Left colon (tissue), 2 donors: ENCODE measurements at regions not wholly inside any gene's neighbourhood (a gene's known extent, or its start where the extent isn't known, plus 50 kb on each side); places are given as distances from the start of the nearest gene placed in this dataset.
"Not testable (repeated sequence)": the region's sequence is repeated elsewhere in the genome, so short reads cannot be mapped to it uniquely, and the experiment has no call there.

Source experiments
- ATAC-seq: fragments of 200-7000 bp; cut with Tn5 transposase; one replicate; pipeline ENCODE4 v1.9.1; 2020; ENCODE audit warnings: mild to moderate bottlenecking, moderate library complexity
- DNase-seq, 2 donors: peaks; one replicate each; pipeline ENCODE4 v3.0.0-alpha.2; 2020
- intact Hi-C, 2 donors: fragments of 100-400 bp; cut with DNase I in 1 of 2; cut with micrococcal nuclease in 1 of 2; formaldehyde crosslinking; loops; one replicate each; pipeline versions ENCODE4 v1.11.2 to v1.14.0; 2022; cut with DNase I, micrococcal nuclease
- donor health status: DM: no; HTN: no; CAD: no.
- donor health status: DM: yes; HTN: yes; CAD: no.

DNA sequence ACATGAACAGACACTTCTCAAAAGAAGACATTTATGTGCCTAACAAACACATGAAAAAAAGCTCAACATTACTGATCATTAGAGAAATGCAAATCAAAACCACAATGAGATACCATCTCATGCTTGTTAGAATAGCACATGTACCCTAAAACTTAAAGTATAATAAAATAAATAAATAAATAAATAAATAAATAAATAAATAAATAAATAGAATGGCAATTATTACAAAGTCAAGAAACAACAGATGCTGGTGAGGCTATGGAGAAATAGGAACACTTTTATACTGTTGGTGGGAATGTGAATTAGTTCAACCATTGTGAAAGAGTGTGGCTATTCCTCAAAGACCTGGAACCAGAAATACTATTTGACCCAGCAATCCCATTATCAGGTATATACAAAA is 970.6 kb downstream of the NR2F1-AS1 start:
- ATAC-seq, intact Hi-C loops, DNase-seq: not testable (repeated sequence)

DNA sequence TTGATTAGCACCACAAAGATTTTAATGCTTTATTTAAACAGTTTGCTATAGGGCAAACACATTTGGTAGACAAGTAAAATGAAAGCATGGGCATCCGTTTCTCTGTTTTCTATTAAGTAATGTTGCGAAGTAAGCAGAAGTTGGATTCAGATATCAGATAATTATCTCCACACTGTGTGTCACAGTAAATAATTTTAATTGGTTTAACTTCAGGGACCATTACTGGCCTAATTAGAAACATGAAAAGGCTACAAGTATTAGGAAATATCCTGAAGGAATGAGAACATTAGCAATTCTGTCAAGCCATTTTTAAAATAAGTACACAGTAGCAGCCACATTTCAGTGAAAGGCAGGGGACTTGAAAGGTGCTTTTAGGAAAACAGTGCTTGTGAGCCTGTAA is 975.4 kb downstream of the NR2F1-AS1 start:
- no peak for DNase-seq
- intact Hi-C loops: no loop called here
- no peak for ATAC-seq

DNA sequence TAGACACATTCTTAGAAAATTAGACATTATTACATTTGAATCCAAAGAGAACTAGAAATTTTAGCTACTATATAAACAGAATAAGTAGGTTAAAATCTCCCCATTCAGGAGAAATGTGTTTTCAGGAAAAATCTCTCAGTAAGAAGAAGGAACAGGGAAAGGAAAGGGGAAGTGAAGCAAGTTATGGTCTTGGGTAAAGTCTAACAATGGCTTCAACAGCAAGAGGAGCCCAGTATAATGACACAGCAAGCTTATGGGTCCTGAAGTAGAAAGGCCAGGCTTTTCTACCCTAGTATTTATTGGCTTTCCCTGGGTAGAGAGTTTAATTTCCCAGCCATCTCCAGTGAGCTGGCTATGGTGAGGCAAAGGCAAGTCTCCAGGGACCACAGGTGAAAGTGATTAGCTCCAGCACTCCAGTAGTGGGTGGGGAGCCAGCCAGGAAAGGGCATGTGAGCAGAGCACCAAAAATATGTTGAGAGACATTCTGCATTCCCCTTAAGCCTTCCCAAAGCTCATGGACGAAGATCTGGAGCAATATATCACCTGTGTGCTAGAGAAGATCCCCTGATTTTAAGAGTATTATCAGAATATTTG is 981.7 kb downstream of the NR2F1-AS1 start:
- intact Hi-C loops: no loop called here
- DNase-seq (no peak), ATAC-seq (no peak)

DNA sequence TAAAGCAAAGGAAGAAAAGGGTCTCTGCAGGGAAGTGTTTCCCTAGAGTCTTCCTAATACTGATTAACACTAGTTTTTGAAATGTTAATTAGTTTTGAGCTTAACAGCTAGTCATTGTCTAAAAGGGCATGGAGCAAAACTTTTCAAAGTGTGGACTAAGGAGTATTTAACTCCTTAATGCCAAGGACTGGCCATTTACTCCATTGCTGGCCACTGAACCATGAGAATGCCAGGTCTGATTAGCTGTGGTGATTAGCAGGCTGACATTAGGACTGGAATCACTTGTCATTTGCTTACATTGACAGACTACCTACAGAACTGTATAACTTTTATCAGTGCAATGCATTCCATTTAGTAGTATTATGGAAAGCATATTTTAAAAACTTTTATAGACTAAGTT is 987.0 kb downstream of the NR2F1-AS1 start:
- DNase-seq (no peak), ATAC-seq (no peak)
- intact Hi-C loops: no loop called here

DNA sequence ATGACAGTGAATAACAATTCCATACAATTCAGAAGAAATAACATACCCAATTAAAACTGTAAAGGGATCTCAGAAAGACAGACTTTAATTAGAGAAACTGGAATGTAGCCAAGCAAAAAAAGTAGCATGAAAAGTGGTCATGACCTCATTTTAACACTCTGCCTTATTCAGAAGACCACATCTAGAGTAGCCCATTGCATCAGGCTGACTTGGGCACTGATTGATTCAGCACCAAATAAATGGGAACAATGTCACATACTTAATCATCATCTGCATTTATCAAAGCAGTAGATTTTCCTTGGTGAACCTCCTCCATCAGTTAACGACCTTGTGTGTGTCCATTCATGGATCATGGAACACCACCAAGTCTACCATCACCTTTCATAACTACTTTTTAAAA is 992.1 kb downstream of the NR2F1-AS1 start:
- no peak for ATAC-seq
- no peak for DNase-seq
- intact Hi-C loops: no loop called here

DNA sequence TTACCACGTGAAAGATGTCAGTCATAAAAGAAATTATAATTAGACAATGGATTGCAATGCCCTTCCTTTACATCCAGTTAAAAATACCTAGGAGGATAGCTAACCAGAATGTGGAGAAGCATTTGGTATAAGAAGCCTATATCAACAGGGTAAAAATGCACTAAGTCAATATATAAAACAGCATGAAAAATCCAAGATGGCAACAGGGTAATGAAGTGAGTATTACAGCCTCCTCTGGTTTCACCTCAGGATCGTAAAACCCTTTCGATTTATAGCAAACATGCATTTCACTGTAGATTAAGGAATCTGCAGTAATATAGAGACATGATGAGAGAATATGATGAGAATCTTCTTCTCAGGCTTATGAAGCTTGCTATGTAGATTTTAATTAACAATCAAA is 999.3 kb downstream of the NR2F1-AS1 start:
- ATAC-seq (no peak), DNase-seq (no peak)
- intact Hi-C loops: no loop called here

DNA sequence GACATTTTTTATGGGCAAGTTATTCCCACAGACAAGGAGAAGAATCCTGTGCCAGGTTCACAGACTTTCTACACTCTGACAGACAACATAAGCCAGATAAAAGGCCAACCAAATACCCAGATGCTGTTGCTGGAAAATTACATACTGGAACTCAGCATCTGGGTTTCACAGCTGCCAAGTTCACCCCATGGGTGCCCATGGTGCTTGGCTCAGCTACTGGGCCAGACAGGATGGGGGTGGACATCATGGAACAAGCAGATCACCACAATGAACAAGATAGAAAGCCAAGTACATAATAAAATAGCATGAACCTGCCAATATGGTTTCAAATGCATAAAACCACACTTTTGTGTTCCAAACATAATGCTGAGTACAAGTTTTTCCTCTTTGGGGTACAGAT is 999.8 kb downstream of the NR2F1-AS1 start:
- ATAC-seq (no peak), DNase-seq (no peak)
- intact Hi-C loops: no loop called here

DNA sequence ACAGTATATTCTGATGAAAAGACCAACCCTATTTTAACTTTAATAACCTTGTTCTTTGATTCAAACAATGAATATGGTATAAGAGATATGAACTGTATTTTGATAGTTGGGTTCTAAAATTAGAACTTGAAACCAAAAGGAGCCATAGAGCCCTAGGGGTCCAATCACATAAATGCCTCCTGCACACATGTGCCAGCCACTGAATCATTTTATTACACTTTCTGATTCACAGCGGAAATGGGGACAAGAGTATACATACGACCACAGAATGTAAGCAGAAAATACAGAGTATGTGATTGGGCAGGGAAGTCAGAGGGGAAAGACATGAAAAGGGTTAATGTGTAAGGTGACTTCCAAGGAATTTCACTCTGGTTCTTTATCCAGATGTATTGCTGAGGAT is 1000.2 kb downstream of the NR2F1-AS1 start:
- intact Hi-C loops: no loop called here

DNA sequence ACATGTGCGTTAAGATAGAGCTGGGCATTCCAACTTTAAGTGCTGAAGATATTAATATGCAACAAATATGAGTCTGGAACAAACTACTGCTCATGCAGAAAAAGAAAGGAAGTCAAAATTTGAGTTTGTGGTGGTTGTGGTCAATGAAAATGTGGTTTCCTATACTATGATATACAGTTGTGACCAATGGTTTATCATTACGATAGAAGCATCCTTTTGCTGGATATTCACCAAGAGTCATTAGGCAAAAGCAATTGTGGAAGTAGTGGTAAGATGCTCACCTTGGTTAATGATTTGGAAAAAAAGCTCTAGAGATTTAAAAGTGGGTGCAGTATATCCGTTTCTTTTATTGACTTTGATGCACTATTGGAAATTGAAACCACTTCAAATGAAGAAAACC is 1007.0 kb downstream of the NR2F1-AS1 start:
- intact Hi-C loops: no loop called here

More for the DNA sequence above, 1000.2 kb downstream of the NR2F1-AS1 start:
- no peak for DNase-seq
- ATAC-seq: no peak

DNA sequence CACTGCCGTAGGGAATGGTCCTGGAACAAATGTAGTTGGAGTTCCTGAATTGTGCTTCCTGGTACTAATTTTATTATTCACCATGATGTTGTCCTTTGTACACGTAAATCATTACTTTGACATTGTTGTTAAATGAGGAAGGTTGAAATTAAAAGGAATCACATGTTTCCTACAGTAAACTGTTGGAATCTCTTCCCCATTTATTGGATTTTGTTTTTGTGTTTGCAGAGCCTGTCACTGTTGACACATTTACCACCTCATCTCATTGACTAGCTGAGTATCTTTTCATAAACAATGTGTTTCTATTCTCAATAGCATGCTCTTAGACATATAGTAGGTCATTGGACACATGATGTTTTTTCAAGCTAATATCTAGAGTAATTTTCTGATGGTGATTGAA is 1012.5 kb downstream of the NR2F1-AS1 start:
- intact Hi-C loops: no loop called here
- DNase-seq (no peak), ATAC-seq (no peak)

More for the DNA sequence above, 1007.0 kb downstream of the NR2F1-AS1 start:
- ATAC-seq (no peak), DNase-seq (no peak)

DNA sequence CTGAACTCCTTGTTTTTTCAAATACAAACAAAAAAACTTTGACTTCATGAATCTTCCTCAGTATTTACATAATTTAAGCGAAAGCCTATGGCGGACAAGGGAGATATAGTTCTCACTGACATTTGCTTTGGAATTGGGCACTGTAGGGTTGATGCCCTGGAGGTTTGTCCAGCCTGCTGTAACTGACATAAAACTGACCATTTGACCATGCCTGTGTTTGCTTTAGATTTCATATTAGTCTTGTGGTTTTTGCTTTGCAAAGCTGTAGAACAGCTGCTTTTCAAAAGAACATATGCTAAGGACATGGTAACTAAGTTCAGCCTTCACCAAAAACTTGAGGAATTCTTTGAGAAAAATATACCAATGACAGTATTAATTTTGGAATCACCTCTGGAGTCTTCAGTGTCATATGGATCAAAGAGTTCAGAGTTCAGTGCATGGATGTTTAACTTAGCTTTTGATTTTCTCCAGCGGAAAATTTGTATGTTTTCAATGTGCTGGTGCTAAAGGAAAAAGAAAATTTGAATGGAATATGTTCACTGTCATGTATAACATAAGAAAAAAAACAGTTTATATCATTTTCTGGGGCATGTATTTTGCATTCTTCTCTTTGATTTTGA is 1013.1 kb downstream of the NR2F1-AS1 start:
- intact Hi-C loops: no loop called here
- DNase-seq: no peak
- no peak for ATAC-seq

DNA sequence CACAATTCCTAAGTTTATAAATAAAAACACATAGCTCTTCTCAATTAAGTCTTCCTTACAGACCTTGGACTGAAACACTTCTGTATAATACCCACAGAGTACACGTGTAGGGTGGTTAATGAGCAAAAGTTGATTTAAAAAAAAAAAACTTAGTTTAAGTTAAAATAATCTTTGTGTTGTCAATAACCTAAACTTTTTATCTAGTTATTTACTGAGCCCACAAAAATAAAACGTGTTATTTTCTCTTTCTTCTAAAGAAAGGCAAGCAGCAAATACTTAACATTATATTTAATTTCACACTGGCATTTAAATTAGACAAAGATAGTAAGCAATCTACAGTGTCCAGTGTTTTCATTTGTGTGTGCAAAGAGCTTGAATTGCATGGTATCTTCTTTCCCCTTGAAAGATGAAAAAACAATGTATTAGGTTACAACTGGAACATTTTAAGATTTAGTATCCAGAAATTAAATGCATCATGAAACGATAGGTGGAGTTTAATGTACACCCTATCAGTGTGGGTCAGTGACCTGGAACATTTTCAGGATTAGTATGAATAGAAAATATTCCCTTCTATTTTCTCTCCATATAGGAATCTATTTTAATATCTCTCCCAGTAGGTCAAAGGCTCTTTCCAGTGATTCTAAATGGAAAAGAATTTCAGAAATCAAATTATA is 1014.8 kb downstream of the NR2F1-AS1 start:
- ATAC-seq: no peak
- no peak for DNase-seq
- intact Hi-C loops: no loop called here

DNA sequence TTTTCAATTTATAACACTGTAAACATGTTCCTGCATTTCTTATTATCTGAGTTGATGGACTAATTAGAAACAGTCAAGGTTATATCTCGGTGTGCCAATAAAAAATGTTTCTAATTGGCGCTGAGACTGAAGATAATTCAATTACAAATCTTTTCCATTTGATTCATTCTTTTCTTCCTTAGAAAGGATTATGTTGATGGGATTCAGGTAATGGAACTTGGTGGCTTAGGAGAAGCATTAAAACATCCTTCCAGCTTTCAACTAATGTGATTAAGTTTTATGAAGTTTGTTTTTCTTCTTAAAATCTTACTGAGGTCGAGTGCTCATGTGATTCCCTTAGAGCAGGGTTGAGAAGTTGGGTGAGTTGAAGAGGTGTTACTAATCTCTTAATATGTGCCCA is 1015.3 kb downstream of the NR2F1-AS1 start:
- intact Hi-C loops: no loop called here
- DNase-seq (no peak), ATAC-seq (no peak)

DNA sequence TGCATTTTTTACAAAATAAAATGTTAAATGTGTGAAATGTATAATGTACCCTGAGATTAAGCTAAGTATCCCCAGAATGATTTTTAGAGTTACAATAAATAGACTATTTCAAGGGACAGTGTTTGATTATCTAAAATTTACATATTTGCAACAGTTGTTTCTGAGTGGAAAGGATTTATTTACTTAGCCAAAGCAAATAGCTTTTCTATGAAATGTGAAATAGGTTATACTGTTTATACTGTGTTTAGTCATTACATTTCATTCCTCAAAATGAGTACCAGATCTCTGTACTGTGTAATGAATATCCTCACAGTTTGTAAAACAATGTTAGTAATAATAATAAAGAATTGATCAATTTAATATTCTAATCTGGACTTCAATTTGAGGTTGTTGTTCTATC is 1019.0 kb downstream of the NR2F1-AS1 start:
- no peak for DNase-seq
- intact Hi-C loops: no loop called here
- no peak for ATAC-seq

DNA sequence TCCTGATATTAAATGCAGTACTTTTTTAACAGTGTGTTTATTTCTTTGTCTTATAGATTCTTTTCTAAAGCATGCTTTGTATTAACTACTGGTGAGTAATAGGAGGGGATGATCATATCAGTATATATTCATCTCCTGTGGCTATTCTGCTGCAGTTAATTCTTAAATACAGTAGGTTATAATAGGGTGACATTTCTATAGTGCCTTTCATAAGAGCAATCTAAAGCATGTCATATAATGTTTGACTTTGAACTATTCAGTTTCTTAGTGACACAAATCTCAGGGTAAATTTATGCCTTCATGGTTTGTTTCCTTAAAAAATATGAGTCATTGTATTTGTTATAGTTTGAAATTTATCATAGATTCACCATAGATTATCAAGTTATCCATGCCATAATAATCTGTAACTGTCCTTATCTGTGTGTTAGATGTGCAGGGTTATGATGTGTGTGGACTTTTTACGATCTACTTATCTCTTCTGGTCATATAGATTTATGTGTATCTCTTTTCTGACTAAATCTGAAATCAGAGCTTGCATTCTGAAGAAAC is 1019.5 kb downstream of the NR2F1-AS1 start:
- intact Hi-C loops: no loop called here
- DNase-seq (no peak), ATAC-seq (no peak)

DNA sequence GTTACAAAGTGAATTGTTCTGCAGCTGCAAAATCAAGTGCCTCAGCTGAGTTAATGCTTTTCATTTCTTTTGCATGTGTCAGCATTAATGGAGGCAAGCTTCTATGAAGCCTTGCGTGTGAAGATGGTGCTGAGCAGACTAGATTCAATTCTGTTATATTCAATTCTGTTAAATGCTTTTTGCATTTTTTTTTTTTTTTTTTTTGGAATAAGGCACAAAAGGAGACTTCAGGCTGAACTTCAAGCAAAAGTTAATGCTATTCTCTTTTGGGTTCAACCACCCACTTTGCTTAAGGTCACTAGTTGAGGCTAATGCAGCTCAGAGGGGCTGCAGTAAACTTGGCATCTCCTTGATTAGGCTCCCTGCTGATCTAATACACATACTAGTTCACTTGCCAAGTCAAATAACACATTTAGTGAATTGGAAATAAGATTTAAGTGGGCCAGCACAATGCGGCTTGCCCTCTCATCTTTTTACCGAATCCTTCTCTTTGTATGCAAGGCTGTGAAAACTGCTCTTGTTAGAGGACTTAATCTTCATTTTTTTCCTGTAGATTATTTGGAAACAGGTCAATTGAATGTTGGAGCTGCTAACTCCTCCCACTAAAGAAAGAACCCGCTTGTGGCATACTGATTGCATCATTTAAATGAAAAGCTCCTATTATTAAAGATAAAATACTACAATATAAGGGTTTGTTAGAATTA is 1020.2 kb downstream of the NR2F1-AS1 start:
- DNase-seq: no peak
- no peak for ATAC-seq
- intact Hi-C loops: no loop called here

DNA sequence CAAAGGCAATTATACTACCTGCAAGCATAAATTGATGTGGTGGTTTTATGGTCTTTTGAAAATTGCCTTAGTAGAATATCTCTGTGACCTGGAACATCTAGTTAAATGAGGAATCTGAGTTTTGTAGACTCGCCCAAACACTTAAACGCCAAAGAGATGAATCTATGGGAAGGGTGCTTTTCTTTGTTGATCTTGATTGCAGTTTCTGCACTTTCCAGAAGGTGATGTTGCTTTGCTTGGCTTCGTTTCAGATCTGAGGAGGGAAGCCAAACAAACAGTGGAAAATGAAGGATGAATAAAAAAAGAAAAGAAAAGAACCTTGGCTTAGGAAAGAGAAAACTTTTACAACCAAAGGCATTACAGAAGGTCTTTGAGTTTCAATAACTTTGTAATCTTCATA is 1021.2 kb downstream of the NR2F1-AS1 start:
- no peak for ATAC-seq
- intact Hi-C loops: no loop called here

DNA sequence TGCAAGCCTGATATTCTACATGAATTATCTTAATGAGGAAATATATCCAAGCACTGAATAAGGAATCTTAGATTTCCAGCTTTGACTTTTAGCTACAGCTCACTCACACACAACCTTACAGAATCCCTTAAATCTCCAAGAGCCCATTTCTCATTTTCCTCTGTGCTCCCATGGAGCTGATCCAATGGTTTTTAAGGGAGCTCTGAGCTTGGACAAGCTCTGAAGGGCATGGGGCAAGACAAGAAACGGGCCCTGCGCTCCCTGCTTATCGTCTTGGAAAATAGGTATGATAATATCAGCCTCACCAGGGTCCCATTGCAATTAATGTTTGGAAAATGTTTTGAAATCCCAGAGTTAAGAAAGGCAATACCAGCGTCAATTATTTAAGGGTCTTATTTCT is 1021.7 kb downstream of the NR2F1-AS1 start:
- DNase-seq (no peak), ATAC-seq (no peak)
- intact Hi-C loops: no loop called here

More for the DNA sequence above, 1021.2 kb downstream of the NR2F1-AS1 start:
- DNase-seq: no peak

DNA sequence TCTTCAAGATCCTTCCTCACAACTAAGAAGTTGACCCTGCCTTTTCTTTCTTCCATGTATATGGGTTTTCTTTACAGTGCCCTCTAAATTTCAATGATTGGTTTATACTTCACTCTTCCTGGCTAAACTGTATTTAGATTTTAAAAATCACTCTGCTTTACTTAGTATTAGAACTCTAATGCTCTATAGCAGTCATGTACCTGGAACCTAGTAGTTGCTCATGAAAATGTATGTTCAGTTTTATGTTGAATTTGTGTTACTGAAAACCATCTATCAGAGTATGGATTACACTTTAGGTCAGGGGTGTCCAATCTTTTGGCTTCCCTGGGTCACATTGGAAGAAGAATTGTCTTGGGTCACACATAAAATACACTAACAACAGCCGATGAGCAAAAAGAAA is 1024.3 kb downstream of the NR2F1-AS1 start:
- ATAC-seq: no peak

More for the DNA sequence above, 1024.3 kb downstream of the NR2F1-AS1 start:
- no peak for DNase-seq
- intact Hi-C loops: no loop called here
